ENCODE measurements at regions not wholly inside any gene's neighbourhood (a gene's known extent, or its start where the extent isn't known, plus 50 kb on each side); places are given as distances from the start of the nearest gene placed in this dataset.

GRCh38 chr5:68644971-68645370 lies 429.4 kb downstream of the PIK3R1 start:
- Histone ChIP-seq H3K4me1 (ENCODE audit: control insufficient read depth, insufficient read depth, low read length) (no peaks in the 10 kb centered on the region), H3K4me3 (ENCODE audit: low read depth in 2 of 2, low read length in 2 of 2) (no peak overlapping the region), H3K27me3 (ENCODE audit: control insufficient read depth, insufficient read depth, low read length) (no peaks in the 10 kb centered on the region), H3K36me3 (ENCODE audit: control insufficient read depth, insufficient read depth, low read length) (no peaks in the 10 kb centered on the region), H3K27ac (ENCODE audit: low read length) (no peak overlapping the region), H3K9me3 (ENCODE audit: control insufficient read depth, insufficient read depth, low read depth, low read length) (no peaks in the 10 kb centered on the region)
- no peak for DNase-seq (ENCODE audit: low read depth, low spot score)
- ChIA-PET CTCF (no interaction called here), POLR2A (no interaction called here)
- intact Hi-C loops (cut with micrococcal nuclease; ENCODE audit: unreplicated experiment) (no loop called here), in situ Hi-C loops (cut with HindIII; ENCODE audit: low pct_unique_long_range_greater_than_20kb, low sequenced_read_pairs) (no loop called here)
- no TSS peak for BruUV-seq (replicated peaks)
- no peak for TF ChIP-seq TCF7L2 (IDR thresholded peaks at IDR 0.05; ENCODE audit: low read depth, low read length)
- TF ChIP-seq SIN3A (IDR thresholded peaks at IDR 0.05; ENCODE audit: borderline replicate concordance, insufficient read depth, low read depth, low read length): no peak
- TF ChIP-seq POLR2AphosphoS5 (IDR thresholded peaks at IDR 0.05; ENCODE audit: low read depth, low read length): no peak
- TF ChIP-seq REST (IDR thresholded peaks at IDR 0.05; ENCODE audit: insufficient read depth in 1 of 2, low read depth in 2 of 2, low read length in 1 of 2): no peak
- TF ChIP-seq CTCF (IDR thresholded peaks at IDR 0.05): no peak
- no peak for ATAC-seq

- no peaks in the 10 kb centered on the region for H3K27me3 ChIP-seq (ENCODE audit: control insufficient read depth, insufficient read depth, low read length)
- in situ Hi-C loops (cut with HindIII; ENCODE audit: low pct_unique_long_range_greater_than_20kb, low sequenced_read_pairs): no loop called here
Observed at GRCh38 chr5:68646144-68646543, 430.6 kb downstream of the PIK3R1 start.

More at GRCh38 chr5:68646144-68646543, 430.6 kb downstream of the PIK3R1 start:
- no peaks in the 10 kb centered on the region for H3K9me3 ChIP-seq (ENCODE audit: control insufficient read depth, insufficient read depth, low read depth, low read length)
- intact Hi-C loops (cut with micrococcal nuclease; ENCODE audit: unreplicated experiment): no loop called here
- POLR2A ChIA-PET: no interaction called here
- TF ChIP-seq CTCF (IDR thresholded peaks at IDR 0.05): no peak
- no peak for TF ChIP-seq REST (IDR thresholded peaks at IDR 0.05; ENCODE audit: insufficient read depth in 1 of 2, low read depth in 2 of 2, low read length in 1 of 2)
- no peak for TF ChIP-seq TCF7L2 (IDR thresholded peaks at IDR 0.05; ENCODE audit: low read depth, low read length)
- TF ChIP-seq SIN3A (IDR thresholded peaks at IDR 0.05; ENCODE audit: borderline replicate concordance, insufficient read depth, low read depth, low read length): no peak
- no peak for TF ChIP-seq POLR2AphosphoS5 (IDR thresholded peaks at IDR 0.05; ENCODE audit: low read depth, low read length)
- no peaks in the 10 kb centered on the region for H3K36me3 ChIP-seq (ENCODE audit: control insufficient read depth, insufficient read depth, low read length)
- no TSS peak for BruUV-seq (replicated peaks)
- no peak overlapping the region for H3K4me3 ChIP-seq (ENCODE audit: low read depth in 2 of 2, low read length in 2 of 2)
- H3K4me1 ChIP-seq (ENCODE audit: control insufficient read depth, insufficient read depth, low read length): no peaks in the 10 kb centered on the region
- ATAC-seq (no peak), DNase-seq (ENCODE audit: low read depth, low spot score) (no peak)
- CTCF ChIA-PET: no interaction called here
- H3K27ac ChIP-seq (ENCODE audit: low read length): no peak overlapping the region
